Progenitor cell of endocrine pancreas (in vitro differentiated cells): ENCODE measurements at regions not wholly inside any gene's neighbourhood (a gene's known extent, or its start where the extent isn't known, plus 50 kb on each side); places are given as distances from the start of the nearest gene placed in this dataset.

ENCODE experiments used
- DNase-seq: peaks from one replicate; pipeline ENCODE4 v3.0.0; 2021; ENCODE audit warnings: low spot score; ENCODE audit not compliant: unreplicated experiment
- H3K27ac Mint-ChIP-seq: 2 replicates; pipeline ENCODE4 v1.8.0; 2021; ENCODE audit warnings: mild to moderate bottlenecking, moderate library complexity, mixed read lengths
- H3K27me3 Mint-ChIP-seq: 2 replicates; pipeline ENCODE4 v1.8.0; 2021; ENCODE audit warnings: mixed read lengths
- H3K36me3 Mint-ChIP-seq: 2 replicates; pipeline ENCODE4 v1.8.0; 2022; ENCODE audit warnings: mixed read lengths; ENCODE audit not compliant: insufficient read depth
- H3K4me1 Mint-ChIP-seq: 2 replicates; pipeline ENCODE4 v1.8.0; 2021; ENCODE audit warnings: low read depth, mixed read lengths
- H3K4me3 Mint-ChIP-seq: 2 replicates; pipeline ENCODE4 v1.8.0; 2021; ENCODE audit warnings: low read depth, mild to moderate bottlenecking, moderate library complexity, mixed read lengths
- H3K9me3 Mint-ChIP-seq: 2 replicates; pipeline ENCODE4 v1.8.0; 2021; ENCODE audit warnings: low read depth, mixed read lengths
- CTCF ChIP-seq: fragments of 200-600 bp; sonication (generic); IDR thresholded peaks from one replicate; pipeline ENCODE4 v1.5.0; 2021; ENCODE audit warnings: antibody characterized with exemption, mild to moderate bottlenecking; ENCODE audit not compliant: unreplicated experiment

DNA sequence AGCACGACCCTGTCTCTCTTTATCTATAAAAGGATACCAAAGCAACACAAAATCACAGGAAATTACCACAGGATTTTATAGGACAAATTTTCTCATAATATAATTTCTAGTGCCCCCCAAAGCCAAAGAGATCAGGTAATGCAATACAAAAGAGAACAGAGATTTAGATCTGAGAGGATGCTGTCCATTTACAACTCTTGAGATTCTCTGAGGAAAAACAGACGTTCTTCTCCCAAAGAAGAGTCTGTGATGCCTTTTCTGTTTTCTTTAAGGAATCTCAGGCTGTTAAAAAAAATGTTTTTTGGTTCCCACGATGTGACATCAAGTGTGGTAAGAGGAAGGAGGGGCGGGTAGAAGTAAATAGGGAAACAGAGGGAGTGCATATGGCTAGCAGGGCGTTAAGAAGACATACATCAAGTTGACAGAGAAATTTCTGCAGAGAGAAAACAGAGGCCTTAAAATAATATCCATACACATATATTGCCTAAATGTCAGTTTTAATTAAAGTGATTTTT is 274.7 kb downstream of the YTHDC2 start:
- Mint-ChIP-seq H3K36me3 (no peaks in the 10 kb centered on the region), H3K27me3 (no peaks in the 10 kb centered on the region), H3K9me3 (no peaks in the 10 kb centered on the region), H3K4me1 (no peaks in the 10 kb centered on the region), H3K27ac (no peak overlapping the region), H3K4me3 (no peak overlapping the region)
- TF ChIP-seq CTCF = no peak
- no peak for DNase-seq

DNA sequence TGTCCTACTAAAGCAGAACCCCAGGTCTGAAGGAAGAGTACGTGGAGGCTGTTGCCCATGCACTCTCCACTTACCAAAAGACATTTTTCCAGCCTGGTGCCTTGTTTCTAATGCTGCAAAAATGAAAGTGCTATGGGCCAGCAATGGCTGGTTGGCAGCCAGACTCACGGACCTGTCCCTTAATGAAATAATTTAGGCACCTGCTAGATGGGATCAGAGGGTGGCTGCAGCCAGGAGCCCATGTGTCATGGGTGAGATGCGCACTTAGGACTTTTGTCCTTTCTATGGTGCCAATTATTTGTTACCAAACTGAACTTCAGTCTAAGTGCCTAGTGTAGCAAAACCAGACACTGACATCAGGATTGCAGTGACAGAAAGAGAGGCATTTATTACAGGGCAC is 276.3 kb downstream of the YTHDC2 start:
- Mint-ChIP-seq H3K4me3 (no peak overlapping the region), H3K27ac (no peak overlapping the region), H3K27me3 (no peaks in the 10 kb centered on the region), H3K4me1 (no peaks in the 10 kb centered on the region), H3K9me3 (no peaks in the 10 kb centered on the region), H3K36me3 (no peaks in the 10 kb centered on the region)
- TF ChIP-seq CTCF = no peak
- DNase-seq = no peak

- Mint-ChIP-seq H3K27ac (no peak overlapping the region), H3K4me3 (no peak overlapping the region), H3K36me3 (no peaks in the 10 kb centered on the region), H3K27me3 (no peaks in the 10 kb centered on the region), H3K9me3 (no peaks in the 10 kb centered on the region), H3K4me1 (no peaks in the 10 kb centered on the region)
- no peak for TF ChIP-seq CTCF
- DNase-seq = no peak
Measured at GRCh38 chr5:113792806-113793205, 279.3 kb downstream of the YTHDC2 start.

DNA sequence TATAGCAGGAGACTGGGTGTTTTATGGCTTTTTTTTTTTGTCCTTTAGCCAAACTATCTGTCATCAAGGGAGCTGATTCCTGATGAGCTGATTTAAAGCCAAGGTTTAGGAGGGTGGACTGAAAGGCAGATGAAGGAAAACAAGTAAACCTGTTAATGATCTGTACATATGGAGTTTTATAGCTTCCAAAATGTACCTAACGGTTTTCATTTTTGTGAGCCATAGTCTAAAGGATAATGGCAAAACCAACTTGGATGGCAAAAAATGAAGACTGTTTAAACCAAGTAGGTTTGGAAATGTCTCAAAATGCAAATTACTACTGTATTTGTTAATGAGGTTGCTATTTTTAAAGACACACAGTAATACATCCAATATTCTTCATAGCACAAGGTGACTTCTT is 281.5 kb downstream of the YTHDC2 start:
- Mint-ChIP-seq H3K9me3 (no peaks in the 10 kb centered on the region), H3K27ac (no peak overlapping the region), H3K4me3 (no peak overlapping the region), H3K36me3 (no peaks in the 10 kb centered on the region), H3K27me3 (no peaks in the 10 kb centered on the region), H3K4me1 (no peaks in the 10 kb centered on the region)
- TF ChIP-seq CTCF = no peak
- DNase-seq = no peak

DNA sequence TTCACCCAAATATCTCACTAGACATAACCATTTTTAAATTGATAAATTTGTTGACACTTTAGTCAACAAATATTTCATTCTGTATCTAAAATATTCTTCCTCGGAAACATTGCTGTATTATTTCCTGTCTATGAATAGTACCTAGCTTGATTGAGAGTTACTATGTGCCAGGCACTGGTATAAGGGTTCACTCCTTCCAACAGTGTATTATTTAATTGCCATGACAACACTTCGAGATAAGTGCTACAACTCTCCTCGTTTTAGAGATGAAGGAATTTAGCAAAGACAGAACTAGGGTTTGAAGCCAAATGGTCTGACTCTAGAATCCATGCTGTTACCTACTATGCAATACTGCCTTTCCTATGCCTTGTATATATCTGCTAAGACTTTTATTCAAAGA is 287.2 kb downstream of the YTHDC2 start:
- Mint-ChIP-seq H3K4me3 (no peak overlapping the region), H3K9me3 (no peaks in the 10 kb centered on the region), H3K27ac (no peak overlapping the region), H3K4me1 (no peaks in the 10 kb centered on the region), H3K36me3 (no peaks in the 10 kb centered on the region), H3K27me3 (no peaks in the 10 kb centered on the region)
- DNase-seq = no peak
- TF ChIP-seq CTCF = no peak
